HL-60 (cell line): ENCODE measurements at regions not wholly inside any gene's neighbourhood (a gene's known extent, or its start where the extent isn't known, plus 50 kb on each side); places are given as distances from the start of the nearest gene placed in this dataset.

Source experiments
- GABPA ChIP-seq: IDR thresholded peaks from 2 replicates; pipeline ENCODE4 v1.6.1; 2012; ENCODE audit warnings: low read depth
- POLR2AphosphoS5 ChIP-seq: IDR thresholded peaks from 2 replicates; pipeline ENCODE4 v1.6.1; 2012; ENCODE audit warnings: low read depth
- REST ChIP-seq: IDR thresholded peaks from 2 replicates; pipeline ENCODE4 v1.6.1; 2012; ENCODE audit warnings: low read depth; ENCODE audit not compliant: insufficient replicate concordance
- SPI1 ChIP-seq: IDR thresholded peaks from 2 replicates; pipeline ENCODE4 v1.6.1; 2012; ENCODE audit warnings: low read depth, mild to moderate bottlenecking, borderline replicate concordance
- TF ChIP-seq, protein P1 (sequence below): IDR thresholded peaks from one replicate; pipeline ENCODE4 v1.5.1; 2011; ENCODE audit warnings: low read length, control low read depth, inconsistent platforms; ENCODE audit not compliant: insufficient read depth

DNA sequence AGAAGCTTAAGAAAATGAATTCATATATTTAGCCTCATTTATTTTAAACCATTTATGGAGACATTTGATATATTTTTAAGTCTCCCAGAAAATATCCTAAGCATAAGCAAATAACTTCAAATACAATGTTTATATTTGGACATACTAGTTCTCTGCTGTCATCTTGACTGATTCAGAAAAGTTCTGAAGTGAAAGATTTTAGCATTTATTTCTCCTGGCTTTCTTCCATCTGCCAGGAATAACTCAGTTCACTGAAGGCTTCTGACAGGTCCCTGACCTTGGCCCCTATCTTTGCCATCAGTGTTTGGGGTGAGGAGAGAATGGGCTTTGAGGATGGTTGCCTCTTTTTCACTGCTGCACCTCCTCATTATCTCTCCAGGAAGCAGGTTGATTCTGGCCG lies 115.7 kb downstream of the SLIT2 start:
- TF ChIP-seq, protein P1, sequence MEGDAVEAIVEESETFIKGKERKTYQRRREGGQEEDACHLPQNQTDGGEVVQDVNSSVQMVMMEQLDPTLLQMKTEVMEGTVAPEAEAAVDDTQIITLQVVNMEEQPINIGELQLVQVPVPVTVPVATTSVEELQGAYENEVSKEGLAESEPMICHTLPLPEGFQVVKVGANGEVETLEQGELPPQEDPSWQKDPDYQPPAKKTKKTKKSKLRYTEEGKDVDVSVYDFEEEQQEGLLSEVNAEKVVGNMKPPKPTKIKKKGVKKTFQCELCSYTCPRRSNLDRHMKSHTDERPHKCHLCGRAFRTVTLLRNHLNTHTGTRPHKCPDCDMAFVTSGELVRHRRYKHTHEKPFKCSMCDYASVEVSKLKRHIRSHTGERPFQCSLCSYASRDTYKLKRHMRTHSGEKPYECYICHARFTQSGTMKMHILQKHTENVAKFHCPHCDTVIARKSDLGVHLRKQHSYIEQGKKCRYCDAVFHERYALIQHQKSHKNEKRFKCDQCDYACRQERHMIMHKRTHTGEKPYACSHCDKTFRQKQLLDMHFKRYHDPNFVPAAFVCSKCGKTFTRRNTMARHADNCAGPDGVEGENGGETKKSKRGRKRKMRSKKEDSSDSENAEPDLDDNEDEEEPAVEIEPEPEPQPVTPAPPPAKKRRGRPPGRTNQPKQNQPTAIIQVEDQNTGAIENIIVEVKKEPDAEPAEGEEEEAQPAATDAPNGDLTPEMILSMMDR: no peak
- TF ChIP-seq POLR2AphosphoS5: no peak
- TF ChIP-seq REST: no peak
- TF ChIP-seq GABPA: no peak
- TF ChIP-seq SPI1: no peak
